Hematopoietic multipotent progenitor cell treated with erythropoietin and hydrocortisone succinate and interleukin-3 and kit ligand, for 4 days (in vitro differentiated cells): ENCODE measurements at regions not wholly inside any gene's neighbourhood (a gene's known extent, or its start where the extent isn't known, plus 50 kb on each side); places are given as distances from the start of the nearest gene placed in this dataset.
"Not testable (repeated sequence)": the region's sequence is repeated elsewhere in the genome, so short reads cannot be mapped to it uniquely, and the experiment has no call there.

Source experiments
- DNase-seq: peaks from one replicate; pipeline ENCODE4 v3.0.0-alpha.2; 2015

DNA sequence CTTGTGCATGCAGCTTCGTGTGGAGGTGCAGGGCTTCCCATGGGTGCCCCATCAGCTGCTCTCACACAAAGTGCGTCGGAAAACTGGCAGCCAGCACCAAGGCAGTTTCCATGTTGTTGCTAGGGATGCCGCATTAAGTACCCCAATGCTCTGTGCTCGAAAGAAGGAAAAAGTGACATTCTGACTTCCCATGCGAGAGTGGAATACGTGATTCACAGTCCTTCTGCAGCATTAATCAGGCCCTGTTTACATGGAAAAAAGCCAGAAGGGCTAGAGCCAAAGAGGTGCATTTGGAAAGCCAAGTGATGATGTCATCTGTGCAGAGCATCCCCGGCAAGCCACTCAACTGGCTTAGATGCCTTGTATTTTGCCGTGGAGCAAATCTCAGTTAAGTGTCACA lies 258.3 kb downstream of the GATA3 start:
- no peak for DNase-seq

DNA sequence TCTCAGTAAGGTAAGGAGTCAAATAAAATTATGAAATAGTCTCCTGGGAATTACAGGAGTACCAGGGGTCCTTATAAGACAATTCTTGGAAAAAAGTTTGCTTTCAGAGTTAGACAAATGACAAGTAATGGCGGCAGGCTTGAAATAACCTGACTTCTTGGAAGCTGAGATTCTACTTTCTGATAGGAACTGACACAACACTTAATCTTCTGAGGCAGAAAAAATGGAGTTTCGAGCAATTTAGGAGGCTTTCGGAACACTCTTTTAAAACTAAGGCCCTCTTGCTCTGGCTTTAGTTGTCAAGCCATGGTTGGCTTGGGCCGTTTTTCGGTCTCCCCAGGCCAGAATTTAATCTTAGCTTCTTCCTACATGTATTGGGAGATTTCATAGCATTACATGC lies 260.0 kb downstream of the GATA3 start:
- no peak for DNase-seq

DNA sequence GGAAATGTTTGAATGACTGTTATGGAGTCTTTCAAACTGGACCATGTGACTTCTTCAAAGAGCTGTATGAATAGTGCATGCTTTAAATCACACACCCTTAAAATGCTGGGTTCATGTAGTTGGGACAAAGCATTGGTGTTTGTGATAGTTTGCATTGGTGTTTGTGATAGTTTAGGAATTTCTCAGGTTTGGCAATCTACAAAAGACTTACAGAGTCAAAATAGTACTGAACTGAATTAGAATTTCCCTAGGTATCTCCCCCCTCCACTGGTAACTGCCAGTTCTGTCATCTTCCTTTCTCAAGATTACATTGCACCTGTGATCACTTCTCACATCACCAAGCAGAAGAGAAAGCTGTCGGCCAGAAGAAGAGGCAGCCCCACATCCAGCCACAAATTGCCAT lies 261.1 kb downstream of the GATA3 start:
- no peak for DNase-seq

DNA sequence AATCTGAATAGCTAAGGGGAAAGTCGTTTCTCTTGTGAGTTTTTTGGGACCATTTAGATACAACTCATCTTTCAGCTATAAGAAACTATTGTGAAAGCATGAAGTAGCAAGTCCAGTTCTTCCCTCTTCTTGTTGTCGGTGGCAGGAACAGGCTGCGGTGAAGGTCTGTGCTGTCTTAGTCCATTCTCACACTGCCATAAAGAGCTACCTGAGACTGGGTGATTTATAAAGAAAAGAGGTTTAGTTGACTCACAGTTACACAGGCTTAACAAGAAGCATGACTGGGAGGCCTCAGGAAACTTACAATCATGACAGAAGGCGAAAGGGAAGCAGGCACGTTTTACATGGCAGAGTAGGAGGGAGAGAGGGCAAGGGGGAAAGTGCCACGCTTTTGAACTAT lies 261.8 kb downstream of the GATA3 start:
- DNase-seq: no peak

DNA sequence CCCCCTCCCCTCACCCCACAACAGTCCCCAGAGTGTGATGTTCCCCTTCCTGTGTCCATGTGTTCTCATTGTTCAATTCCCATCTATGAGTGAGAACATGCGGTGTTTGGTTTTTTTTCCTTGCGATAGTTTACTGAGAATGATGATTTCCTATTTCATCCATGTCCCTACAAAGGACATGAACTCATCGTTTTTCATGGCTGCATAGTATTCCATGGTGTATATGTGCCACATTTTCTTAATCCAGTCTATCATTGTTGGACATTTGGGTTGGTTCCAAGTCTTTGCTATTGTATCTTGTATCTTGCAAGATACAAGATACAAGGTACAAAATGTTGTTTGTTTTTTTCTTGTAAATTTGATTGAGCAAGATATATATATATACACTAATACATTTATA lies 263.9 kb downstream of the GATA3 start:
- DNase-seq: not testable (repeated sequence)

DNA sequence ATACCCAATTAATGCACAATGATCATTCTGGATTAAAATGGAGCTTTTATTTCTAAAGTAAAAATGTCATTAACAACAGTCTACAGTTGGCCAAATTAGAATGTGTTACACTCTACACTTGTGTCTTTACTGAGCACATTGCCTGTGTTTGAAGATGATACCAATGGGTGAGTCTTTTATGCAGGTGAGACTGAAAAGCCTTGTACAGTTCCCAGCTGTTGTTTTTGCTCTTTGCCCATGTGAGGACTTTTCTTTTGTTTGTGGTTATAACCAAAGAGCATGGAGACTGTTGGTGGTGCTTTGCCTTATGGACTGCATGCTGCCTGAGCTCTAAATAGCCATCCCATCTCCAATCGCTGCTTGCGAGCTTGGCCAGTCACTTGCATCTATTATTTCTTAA lies 264.5 kb downstream of the GATA3 start:
- DNase-seq: no peak

DNA sequence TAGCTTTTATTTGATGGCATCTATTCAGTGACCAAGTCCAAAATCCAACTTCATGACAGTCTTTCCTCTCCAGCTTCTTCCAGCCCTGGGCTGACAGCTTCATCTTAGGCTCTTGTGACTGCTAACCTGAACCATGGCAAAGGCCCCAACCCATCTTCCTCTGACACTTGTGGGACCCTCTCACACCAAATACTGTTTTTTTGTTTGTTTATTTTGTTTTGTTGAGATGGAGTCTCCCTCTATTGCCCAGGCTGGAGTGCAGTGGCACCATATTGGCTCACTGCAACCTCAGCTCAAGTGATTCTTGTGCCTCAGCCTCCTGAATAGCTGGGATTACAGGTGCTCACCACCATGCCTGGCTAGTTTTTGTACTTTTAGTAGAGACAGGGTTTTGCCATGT lies 265.2 kb downstream of the GATA3 start:
- no peak for DNase-seq

DNA sequence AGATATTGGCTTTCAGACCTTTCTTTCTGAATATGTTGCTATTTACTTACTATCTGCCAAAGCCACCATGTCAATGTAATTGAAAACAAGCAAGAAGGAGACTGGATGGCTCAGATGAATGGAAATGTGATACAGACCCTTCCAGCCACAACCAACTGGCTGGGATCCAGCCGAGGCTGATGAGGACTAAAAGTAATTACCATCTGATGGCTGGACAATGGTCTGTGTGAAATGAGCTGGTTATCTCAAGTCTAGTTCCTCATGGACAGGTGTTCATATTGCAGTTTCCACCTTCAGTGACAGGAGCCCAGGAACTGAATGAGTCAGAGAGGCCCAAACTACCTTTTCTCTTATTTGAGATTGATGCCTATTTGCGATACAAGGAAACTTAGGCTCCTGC lies 267.5 kb downstream of the GATA3 start:
- no peak for DNase-seq

DNA sequence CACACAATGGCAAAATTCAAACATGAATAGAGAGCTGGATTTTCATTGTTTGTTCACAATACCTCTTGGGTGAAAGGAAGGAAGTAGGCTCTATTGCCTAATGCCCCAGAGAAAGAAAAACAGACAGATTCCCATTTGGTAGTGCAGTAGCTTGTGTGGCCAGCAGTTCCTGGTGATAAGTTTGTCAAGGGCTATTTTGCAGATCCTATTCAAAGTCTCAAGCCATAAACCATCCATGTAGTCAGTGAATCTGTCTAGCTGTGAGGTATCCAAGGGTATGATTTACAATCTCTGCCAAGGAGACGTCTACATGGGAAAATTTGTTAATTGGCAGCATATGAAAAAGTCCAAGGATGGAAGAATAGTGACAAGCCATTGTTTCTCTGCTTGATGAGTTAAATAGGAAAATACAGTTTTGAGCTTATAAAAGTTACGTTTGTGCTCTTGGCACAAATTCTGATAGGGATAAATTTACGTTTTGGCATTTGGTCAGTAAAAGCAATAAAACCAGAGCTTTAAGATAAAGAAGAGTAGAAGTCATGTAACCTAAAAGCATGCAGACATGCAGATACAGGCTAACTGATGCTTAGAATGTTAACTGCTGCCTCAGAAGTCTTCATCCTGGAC lies 269.1 kb downstream of the GATA3 start:
- peak; percentile 22 for DNase-seq

DNA sequence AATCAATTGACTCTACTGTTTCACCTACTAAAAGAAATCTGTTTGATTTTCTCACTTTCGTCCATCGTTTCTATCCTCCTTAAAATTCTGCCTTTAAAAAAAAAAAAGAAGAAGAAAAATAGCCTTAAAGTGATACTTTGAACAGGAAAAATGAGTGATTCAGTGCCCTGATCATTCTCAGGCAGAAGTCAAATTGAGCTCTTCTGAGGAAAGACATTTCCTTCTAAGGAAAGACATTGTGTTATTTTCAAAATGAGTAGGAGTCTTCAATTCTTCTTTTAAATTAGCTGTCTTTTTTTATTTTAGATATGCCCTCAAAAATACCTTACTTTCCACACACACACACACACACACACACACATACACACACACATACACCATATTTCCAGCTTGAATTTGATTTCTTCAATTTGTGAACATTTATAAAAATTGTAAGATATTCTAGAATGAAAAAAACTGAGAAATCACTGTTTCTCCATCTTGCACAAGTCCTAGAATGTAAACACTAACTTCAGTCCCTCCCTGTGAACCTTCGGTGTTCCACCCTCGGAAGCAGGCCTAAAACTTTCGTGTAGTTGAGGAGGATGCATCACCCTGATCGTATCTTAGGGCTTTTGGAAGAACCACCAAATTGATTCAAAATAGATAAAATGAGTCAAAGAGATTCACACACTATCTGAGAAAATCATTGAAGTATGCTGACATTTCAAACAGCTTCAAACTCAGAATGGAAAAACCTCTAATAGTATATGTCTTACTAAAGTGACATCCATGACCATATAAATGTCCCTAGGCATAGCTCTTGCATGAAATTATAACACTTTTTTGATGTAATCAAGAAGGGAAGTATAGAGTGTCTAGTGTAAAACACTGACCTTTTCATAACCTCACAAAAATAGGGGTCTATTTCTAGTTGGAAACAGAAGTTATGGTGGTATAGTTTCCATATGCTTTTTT lies 270.8 kb downstream of the GATA3 start:
- no peak for DNase-seq

DNA sequence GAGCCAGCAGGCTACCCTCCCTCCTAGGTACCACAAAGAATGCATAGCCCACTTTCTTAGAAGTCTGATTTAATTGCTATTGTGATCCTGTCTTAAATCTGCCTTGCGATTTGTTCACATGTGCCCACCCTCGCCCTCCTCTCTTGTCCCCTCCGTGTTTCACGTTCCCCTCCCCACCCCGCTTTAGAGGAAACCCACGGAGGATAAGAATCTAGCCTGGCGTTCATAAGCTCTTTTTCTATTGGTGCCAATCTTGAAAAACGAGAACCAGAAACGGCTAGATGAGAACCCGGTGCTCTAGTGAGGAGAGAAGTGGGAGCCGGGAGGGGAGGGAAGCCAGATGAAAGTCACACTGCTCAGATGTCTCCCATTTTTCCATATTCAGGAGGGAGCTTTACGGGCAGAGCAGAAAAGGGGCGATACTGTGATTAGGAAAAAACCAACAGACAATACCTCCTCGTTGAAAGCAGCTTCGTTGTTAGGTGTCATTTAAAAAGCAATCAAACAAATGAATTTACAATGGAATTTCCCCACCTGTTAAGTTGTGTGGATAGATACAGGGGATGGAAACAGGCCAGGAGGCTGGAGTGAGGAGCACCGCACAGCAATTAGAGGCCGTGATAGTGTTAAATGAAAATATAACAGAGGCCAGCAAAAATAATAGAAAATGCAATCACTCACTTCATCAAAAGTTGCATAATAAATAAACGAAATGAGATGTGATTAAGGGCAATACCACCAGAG lies 272.1 kb downstream of the GATA3 start:
- DNase-seq: peak; percentile 21

DNA sequence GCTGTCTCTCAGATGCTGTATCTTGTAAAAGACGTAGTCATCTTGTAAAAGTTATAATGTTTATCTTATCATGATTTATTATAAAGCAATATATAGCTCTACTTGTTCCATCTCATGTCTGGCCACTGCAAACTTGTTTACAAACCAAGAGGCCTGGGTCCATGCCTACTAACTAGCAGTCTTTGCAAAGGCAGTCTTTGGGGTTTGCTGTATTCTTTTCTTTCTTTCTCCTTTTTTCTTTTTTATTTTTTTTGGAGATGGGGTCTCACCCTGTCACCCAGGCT lies 272.6 kb downstream of the GATA3 start:
- no peak for DNase-seq

DNA sequence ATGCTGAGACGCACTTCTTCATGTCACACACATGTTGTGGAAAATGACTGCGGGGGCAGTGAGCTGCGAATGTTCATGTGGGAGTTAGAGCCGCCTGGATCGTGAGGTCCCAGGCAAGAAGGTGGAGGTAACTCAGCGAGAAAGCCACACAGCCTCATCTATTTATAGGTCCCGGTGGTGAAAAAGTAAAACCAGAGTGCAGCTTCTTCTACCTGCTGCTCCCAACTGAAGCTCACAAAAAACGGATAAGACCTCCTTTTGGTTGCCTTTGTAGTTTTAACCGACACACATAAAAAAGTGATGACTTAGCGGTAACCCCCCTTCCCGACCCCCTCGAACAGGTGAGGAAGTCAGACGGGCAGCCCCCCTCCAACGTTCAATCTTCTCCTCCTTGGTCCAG lies 276.9 kb downstream of the GATA3 start:
- no peak for DNase-seq

DNA sequence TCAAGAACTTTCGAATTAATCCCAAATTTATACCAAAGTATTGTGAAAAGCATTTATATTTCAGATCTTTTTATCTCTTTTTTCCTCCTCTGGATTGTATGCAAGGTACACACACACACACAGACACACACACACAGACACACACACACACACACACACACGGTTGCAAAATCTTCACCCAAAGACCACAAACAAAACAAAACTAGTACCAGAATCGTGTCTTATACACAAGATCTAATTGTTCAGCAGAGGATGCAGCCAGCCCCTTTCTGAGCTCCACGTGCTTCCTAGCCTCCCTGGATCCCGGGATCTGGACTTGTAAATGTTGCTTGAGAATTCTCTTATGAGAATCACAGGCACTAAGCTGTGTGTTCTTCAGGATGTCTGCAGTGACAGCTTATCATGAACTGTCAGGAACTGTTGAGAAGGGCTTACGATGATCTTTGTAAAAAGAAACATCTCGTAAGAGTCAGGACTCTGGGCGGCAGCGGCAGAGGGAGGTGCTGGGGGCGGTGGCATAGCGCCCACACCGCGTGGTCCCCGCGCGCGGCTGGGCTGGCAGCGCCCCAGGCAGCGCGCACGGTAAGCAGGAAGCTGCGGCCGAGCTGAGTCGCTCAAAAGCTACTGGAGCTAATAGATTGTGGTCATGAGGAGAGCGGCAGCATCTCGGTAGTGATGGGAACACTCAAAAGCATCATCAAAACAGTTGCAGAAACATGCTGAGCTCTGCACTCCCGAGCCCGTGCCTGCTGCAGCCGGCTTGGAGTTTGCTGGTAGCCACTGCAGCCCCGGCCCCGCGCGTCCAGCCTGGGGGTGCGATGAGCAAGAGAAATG lies 277.6 kb downstream of the GATA3 start:
- peak; percentile 92 for DNase-seq

DNA sequence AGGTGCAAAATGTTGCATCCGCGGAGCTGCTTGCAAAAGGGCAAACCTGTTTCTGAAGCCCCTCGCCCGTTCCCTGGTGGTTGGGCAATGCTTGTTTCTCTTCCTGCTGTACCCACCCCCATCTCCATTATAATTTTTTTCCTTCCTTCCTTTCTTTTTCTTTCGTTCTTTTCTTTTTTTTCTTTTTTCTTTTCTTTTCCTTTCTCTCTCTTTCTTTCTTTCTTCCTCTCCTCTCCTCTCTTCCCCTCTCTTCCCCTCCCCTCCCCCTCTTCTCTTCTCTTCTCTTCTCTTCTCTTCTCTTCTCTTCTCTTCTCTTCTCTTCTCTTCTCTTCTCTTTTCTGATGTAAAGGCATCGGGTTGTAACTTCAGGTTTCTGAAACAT lies 278.2 kb downstream of the GATA3 start:
- DNase-seq: no peak

DNA sequence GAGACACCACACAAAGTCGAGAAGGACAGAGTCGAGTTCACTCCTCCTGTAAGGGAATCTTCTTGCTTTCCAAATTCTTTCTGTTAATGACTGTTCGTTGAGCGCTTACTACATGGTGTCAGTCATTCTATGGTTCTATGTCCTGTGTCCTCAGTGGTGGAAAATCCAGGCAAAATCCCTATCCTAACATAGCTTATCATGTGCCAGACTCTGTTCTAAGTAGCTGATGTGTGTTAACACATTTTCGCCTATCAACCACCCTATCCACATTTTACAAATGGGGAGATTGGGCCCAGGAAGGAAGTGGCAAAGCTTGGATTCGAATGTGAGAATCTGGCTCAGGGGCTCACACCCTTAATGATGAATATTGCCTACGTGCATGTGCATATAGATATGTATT lies 280.1 kb downstream of the GATA3 start:
- no peak for DNase-seq

DNA sequence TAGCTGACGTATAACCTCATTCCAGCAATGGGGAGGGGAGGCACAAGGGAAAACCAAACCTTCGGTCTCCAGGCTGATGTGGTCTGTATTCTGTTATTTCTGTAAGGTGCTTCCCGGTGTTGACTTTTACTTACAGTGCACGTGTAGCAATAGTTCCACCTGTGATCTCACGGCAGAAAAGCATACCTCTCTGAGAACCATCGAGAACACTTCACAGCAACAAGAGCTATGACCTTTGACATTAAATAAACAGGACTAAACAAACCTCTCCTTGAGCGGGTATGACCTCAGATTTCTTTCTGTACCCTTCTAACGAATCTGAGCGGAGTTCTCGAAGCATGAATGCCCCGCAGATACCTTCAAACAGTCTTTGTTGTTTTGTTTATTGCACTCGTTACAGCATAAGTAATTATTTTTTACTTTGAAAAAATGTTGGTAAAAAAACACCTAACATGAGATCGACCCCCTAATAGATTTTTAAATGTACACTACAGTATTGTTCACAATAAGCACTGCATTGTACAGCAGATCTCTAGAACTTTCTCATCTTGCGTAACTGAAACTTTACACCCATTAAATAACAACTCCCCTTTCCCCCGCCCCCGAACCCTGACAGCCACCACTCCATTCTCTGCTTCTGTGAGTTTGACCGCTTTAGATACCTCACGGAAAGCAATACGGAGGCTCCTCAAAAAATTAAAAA lies 282.3 kb downstream of the GATA3 start:
- no peak for DNase-seq

DNA sequence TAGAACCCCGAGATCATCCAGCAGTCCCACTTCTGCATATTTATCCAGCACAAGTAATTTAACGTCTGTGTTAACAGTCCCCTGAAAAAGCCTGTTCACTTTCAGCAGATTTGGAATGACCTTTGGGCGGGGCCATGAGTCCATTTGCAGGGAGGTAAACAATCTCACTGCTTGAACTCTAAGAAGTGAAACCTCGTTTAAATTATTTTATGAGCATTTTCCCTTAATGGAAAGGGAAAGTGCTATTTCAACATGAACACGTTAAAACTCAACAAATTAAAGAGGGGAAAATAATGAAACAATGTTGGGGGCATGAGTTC lies 282.8 kb downstream of the GATA3 start:
- no peak for DNase-seq

DNA sequence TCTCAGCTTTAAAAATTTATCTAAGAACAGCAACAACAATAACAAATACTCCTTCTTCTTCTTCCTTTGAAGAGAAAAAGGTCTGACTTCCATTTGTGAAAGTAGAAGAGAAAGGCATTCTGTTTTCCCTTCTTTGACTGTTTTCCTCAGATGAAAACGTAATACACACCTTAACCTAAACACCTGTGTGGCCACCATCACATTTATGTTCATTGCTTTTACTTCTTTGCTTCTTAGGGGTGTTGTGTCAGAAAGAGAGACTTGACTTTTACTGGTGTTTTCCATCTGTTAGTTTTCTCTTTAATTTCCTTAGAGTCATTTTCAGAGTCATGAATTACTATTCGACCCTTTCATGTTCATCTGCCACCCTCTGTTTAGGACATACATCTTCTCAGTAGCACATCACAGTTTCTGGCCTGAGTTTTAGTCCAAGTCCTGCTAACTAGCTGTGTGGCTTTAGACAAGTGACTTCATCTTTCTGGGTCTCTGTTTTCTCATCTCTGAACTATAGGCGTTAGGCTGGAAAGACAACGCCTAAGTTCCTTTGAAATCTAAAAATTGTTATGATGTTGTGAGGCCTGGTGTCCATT lies 283.8 kb downstream of the GATA3 start:
- no peak for DNase-seq

DNA sequence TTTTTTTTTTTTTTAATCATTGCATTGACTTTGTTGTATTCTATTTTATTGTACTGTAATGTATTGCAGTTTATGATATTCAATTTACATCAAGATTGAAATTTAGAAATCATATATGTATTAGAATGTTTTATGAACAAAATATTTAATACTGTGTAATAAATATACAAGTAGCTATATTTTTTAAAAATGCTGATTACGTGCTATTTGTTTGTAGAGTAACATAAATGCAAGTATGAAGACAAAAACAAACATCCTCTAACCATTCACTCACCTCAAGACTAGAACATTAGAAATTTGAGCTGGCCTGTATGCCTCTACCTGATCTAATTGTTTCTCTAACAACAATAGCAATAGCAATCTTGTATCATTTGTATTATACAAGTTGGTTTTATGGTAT lies 290.3 kb downstream of the GATA3 start:
- no peak for DNase-seq

DNA sequence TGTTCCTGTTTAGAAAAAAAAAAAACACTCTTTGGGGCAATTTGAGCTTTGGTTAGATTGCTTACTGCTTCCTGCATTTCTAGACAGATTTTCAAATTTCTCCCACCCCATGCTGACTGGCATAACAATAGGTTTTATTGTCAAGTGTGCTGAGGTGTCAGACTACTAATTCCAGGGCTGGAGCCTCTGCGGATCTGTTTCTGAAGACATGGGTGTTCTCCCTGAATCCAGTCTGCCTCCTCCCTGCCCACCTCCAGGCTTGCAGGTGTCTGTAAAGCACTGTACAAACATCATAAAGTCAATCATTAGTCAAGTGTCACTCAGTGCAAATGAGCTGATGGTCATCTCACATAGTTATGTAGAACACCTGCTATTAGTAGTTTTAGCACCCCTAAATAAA lies 292.4 kb downstream of the GATA3 start:
- no peak for DNase-seq

DNA sequence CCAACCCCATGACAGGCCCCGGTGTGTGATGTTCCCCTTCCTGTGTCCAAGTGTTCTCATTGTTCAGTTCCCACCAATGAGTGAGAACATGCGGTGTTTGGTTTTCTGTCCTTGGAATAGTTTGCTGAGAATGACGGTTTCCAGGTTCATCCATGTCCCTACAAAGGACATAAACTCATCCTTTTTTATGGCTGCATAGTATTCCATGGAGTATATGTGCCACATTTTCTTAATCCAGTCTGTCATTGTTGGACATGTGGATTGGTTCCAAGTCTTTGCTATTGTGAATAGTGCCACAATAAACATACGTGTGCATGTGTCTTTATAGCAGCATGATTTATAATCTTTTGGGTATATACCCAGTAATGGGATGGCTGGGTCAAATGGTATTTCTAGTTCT lies 293.1 kb downstream of the GATA3 start:
- not testable (repeated sequence) for DNase-seq
